Gastrocnemius medialis (tissue), 4 donors: ENCODE measurements at regions not wholly inside any gene's neighbourhood (a gene's known extent, or its start where the extent isn't known, plus 50 kb on each side); places are given as distances from the start of the nearest gene placed in this dataset.

Experiments used
- CTCF ChIP-seq, 5 experiments: fragments of 450-650 bp in 3 of 5; fragments of 200-600 bp in 2 of 5; sonication (generic) in 2 of 5; IDR thresholded peaks in 4 of 5; conservative IDR thresholded peaks in 1 of 5; 1 replicate in 4 of 5; 2 replicates in 1 of 5; pipeline ENCODE4 v1.5.1; 2016 to 2019; ENCODE audit warnings: antibody characterized with exemption in 5 of 5, mild to moderate bottlenecking in 3 of 5, moderate library complexity in 3 of 5
- POLR2A ChIP-seq, 2 donors: fragments of 450-650 bp; IDR thresholded peaks; one replicate each; pipeline ENCODE4 v1.6.1; 2017; ENCODE audit warnings: antibody characterized with exemption in 2 of 2, mild to moderate bottlenecking in 2 of 2, moderate library complexity in 2 of 2

DNA sequence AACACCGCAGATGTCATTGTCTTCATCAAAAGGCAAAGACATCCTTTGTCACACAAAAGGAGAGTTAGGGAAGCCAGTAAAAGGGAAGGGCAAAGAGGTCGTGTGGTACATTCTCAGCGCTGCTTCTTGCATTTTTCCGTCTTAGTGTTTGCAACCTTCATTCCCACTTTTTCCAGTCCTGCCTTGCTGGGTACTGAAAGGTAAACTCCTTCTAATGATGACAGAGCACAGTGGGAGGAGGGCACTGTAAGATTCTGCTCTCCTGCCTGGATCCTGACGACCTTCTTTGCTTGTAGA, 424.3 kb upstream of the MEX3C start:
- TF ChIP-seq POLR2A (IDR thresholded peaks at IDR 0.05) (no peak), CTCF (IDR thresholded peaks at IDR 0.05 in 4 of 5, conservative IDR thresholded peaks at IDR 0.05 in 1 of 5) (no peak)
